NCI-H748 (cell line): ENCODE measurements at regions not wholly inside any gene's neighbourhood (a gene's known extent, or its start where the extent isn't known, plus 50 kb on each side); places are given as distances from the start of the nearest gene placed in this dataset.
A peak's percentile ranks its signal among the peaks of the same experiment; 100 is the strongest.

Experiments used
- DNase-seq: peaks from one replicate; lab custom pipeline; 2025; ENCODE audit not compliant: unreplicated experiment; lab: John Stamatoyannopoulos, UW

- DNase-seq, result no peak
Measured at GRCh38 chr12:91384806-91385205, 202.2 kb upstream of the DCN start.

GRCh38 chr12:91384366-91384765 lies 201.7 kb upstream of the DCN start:
- no peak for DNase-seq

- DNase-seq, result peak; percentile 10
Measured at GRCh38 chr12:91383099-91383498, 200.5 kb upstream of the DCN start.

GRCh38 chr12:91382081-91382543 lies 199.5 kb upstream of the DCN start:
- DNase-seq, result peak; percentile 93

- DNase-seq, result peak; percentile 99
Measured at GRCh38 chr12:91381309-91381804, 198.7 kb upstream of the DCN start.

GRCh38 chr12:91380631-91381030 lies 198.0 kb upstream of the DCN start:
- DNase-seq, result peak; percentile 91

- DNase-seq, result no peak
Measured at GRCh38 chr12:91379051-91379775, 196.6 kb upstream of the DCN start.

GRCh38 chr12:91377436-91377835 lies 194.8 kb upstream of the DCN start:
- DNase-seq, result no peak

GRCh38 chr12:91373086-91373485 lies 190.5 kb upstream of the DCN start:
- no peak for DNase-seq

GRCh38 chr12:91370086-91370868 lies 187.7 kb upstream of the DCN start:
- DNase-seq, result no peak

GRCh38 chr12:91368613-91369012 lies 186.0 kb upstream of the DCN start:
- no peak for DNase-seq

GRCh38 chr12:91367234-91367849 lies 184.7 kb upstream of the DCN start:
- peak; percentile 25 for DNase-seq

GRCh38 chr12:91364471-91365184 lies 182.0 kb upstream of the DCN start:
- DNase-seq, result no peak

- DNase-seq, result peak; percentile 73
Measured at GRCh38 chr12:91361864-91362263, 179.2 kb upstream of the DCN start.

GRCh38 chr12:91357381-91357780 lies 174.8 kb upstream of the DCN start:
- no peak for DNase-seq

- no peak for DNase-seq
Measured at GRCh38 chr12:91356405-91356804, 173.8 kb upstream of the DCN start.

- DNase-seq, result peak; percentile 72
Measured at GRCh38 chr12:91355150-91356006, 172.8 kb upstream of the DCN start.

- DNase-seq, result no peak
Measured at GRCh38 chr12:91353266-91353665, 170.6 kb upstream of the DCN start.

- DNase-seq, result no peak
Measured at GRCh38 chr12:91349476-91349875, 166.9 kb upstream of the DCN start.
